Gastrocnemius medialis (tissue), 4 donors: ENCODE measurements at regions not wholly inside any gene's neighbourhood (a gene's known extent, or its start where the extent isn't known, plus 50 kb on each side); places are given as distances from the start of the nearest gene placed in this dataset.

Source experiments
- POLR2A ChIP-seq, 2 donors: fragments of 450-650 bp; IDR thresholded peaks; one replicate each; pipeline ENCODE4 v1.6.1; 2017; ENCODE audit warnings: antibody characterized with exemption in 2 of 2, mild to moderate bottlenecking in 2 of 2, moderate library complexity in 2 of 2
- TF ChIP-seq, protein P1 (sequence below), 5 experiments: fragments of 450-650 bp in 3 of 5; fragments of 200-600 bp in 2 of 5; sonication (generic) in 2 of 5; IDR thresholded peaks in 4 of 5; conservative IDR thresholded peaks in 1 of 5; 1 replicate in 4 of 5; 2 replicates in 1 of 5; pipeline ENCODE4 v1.5.1; 2016 to 2019; ENCODE audit warnings: antibody characterized with exemption in 5 of 5, mild to moderate bottlenecking in 3 of 5, moderate library complexity in 3 of 5

DNA sequence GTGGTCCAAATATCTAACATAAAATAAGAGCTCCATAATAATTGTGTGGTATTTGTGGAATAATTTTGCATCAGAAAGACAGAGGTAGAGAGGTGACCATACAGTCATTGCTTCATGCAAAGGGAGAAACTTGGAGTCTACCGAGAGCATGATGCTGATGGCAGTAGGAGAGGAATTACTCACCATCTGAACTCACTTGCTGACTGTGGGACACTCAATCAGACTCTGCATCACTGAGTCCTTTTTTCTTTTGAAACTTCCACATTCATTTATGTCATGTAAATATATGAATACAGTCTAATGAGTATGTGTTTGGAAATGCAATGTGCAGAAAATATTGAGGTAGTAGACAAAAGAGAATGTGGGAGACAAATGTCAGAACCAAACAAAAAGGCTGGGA lies 933.8 kb downstream of the REEP3 start:
- TF ChIP-seq, protein P1, sequence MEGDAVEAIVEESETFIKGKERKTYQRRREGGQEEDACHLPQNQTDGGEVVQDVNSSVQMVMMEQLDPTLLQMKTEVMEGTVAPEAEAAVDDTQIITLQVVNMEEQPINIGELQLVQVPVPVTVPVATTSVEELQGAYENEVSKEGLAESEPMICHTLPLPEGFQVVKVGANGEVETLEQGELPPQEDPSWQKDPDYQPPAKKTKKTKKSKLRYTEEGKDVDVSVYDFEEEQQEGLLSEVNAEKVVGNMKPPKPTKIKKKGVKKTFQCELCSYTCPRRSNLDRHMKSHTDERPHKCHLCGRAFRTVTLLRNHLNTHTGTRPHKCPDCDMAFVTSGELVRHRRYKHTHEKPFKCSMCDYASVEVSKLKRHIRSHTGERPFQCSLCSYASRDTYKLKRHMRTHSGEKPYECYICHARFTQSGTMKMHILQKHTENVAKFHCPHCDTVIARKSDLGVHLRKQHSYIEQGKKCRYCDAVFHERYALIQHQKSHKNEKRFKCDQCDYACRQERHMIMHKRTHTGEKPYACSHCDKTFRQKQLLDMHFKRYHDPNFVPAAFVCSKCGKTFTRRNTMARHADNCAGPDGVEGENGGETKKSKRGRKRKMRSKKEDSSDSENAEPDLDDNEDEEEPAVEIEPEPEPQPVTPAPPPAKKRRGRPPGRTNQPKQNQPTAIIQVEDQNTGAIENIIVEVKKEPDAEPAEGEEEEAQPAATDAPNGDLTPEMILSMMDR (IDR thresholded peaks at IDR 0.05 in 4 of 5, conservative IDR thresholded peaks at IDR 0.05 in 1 of 5): no peak
- TF ChIP-seq POLR2A (IDR thresholded peaks at IDR 0.05): no peak
